DOHH2 (cell line): ENCODE measurements at regions not wholly inside any gene's neighbourhood (a gene's known extent, or its start where the extent isn't known, plus 50 kb on each side); places are given as distances from the start of the nearest gene placed in this dataset.

Source experiments
- CTCF ChIP-seq: fragments of 200-600 bp; sonication (generic); IDR thresholded peaks from one replicate; pipeline ENCODE4 v1.5.1; 2014; ENCODE audit warnings: antibody characterized with exemption, mild to moderate bottlenecking, low read depth, low read length; ENCODE audit not compliant: poor library complexity, severe bottlenecking
- EZH2phosphoT487 ChIP-seq: fragments of 200-600 bp; sonication (generic); IDR thresholded peaks from 2 replicates; pipeline ENCODE4 v1.6.1; 2017; ENCODE audit warnings: borderline replicate concordance, mild to moderate bottlenecking, antibody characterized with exemption, low read length, moderate library complexity, mixed read lengths

- no peak for TF ChIP-seq CTCF
- TF ChIP-seq EZH2phosphoT487 = no peak
Observed at GRCh38 chr2:109721626-109722025, 72.5 kb upstream of the RGPD5 start.
